ENCODE measurements at regions not wholly inside any gene's neighbourhood (a gene's known extent, or its start where the extent isn't known, plus 50 kb on each side); places are given as distances from the start of the nearest gene placed in this dataset.

DNA sequence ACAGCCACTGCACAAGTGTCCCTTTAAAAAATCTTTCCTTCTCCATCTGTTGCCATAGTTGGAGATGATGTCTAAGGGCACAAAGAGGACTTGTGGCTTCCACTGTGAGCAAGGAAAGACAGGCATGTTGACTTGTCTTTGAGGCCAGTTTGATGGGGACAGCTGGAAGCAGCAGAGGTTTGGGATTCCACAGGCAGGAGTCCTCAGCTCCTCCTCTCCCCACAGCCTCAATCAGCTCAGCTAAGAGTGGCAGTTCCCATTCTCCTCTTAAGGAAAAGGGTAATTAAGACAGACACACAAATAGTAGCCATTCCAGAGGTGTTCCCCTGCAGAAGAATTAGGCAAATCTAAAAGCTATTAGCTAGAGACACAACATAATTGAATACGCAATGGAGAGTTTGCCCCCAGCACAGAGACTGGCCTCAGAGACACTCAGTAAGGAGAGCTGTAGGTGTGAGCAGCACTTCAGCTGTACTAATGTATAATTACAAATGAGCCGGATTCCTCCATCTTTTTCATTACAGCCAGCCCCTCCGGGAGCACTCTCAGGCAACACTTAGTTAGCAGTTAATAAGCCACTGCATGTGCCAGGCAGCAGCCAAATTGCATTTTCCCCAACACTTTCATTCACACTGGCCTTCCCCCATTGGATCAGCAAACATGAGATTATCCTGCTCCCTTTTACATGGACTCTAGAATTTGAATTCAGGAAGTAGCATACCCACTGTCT lies 434.0 kb downstream of the FOXO1 start:
- FAIRE-seq = no peak

DNA sequence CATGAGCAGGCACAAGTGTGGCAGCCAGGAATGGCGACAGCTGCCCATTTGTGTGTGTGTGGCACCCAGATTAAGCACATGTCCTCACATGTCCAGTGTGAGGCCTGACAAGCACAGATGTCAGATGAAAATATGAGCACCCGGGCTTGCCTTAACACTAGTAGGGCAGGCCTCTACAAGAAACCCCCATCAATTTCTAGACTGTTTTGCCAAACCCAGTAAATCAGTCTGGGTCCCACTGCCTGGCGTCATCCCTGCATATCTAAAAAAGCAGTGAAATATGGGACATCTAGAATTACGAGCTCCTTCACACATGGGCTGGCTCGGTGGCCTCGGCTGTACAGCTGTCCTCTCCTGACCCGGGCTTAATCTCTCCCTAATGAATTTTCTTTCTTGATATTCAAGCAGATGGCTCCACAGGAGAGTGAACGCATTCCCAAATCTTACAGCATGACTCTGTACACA lies 432.7 kb downstream of the FOXO1 start:
- no peak for FAIRE-seq

DNA sequence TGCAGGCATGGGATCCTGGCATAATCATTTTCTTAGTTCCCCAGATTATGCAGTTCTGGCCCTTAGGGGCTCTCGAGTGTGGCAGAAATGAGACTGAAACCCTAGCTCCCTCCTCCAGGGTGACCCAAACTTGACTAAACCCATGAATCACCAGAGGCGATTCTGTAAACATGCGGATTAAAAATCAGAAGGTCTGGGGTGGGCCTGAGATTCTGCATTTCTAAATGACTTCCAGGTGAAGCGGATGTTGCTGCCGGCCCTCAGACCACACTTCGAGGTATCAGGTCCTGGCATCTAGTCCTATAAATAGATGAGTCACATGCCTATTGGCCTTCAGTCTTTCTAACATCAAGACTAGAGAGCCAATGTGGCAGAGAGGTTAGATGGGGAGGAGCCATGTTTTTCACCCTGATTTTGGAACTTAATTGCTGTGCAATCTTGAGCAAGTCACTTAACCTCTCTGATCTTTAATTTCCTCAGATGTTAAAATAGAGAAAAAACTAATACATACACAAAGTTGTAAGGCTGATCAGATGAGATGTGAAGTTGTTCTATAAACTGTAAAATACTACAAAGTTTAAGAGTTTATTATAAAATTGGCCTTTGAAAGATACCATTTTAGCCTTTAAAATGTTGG lies 431.2 kb downstream of the FOXO1 start:
- no peak for FAIRE-seq

DNA sequence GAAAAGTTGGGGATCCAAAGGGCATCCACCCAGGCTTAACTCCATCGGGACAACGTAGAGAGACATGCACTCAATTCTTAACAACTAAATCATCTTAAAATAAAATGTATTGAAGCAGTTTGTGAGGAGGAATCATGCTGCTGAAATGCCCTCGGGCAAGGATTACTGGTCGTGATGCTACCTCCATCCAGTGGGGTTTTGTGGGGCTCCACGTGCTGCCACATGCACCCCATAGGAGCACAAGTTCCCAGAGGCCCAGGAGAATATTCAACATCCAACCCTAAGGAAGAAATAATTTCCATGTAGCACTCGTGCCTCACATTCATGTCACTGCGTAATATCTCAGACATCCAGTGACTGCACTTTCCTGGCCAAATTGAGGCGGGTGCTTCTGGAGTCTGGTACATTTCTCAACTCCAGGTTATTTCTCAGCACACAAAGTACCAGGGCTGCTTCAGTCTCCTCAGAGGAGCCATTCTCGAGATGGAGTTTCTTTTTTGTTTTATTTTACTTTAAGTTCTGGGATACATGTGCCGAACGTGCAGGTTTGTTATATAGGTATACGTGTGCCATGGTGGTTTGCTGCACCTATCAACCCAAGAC lies 429.8 kb downstream of the FOXO1 start:
- no peak for FAIRE-seq

DNA sequence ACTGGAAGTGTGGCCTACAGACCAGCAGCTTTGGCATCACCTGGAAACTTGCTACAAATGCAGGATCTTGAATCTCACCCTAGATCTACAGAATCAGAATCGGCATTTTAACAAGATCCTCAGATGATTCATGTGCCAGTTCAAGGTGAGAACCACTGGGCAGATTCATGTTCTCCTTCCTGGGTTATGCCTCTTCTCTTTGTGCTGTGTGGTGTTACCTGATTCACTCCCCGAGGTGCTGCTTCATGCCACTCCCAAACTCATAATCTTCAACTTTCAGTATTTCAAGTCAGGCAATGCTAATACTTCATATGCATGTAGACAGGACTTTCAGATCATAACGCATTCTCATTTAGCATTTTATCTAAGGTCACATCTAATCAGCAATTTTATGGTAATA lies 427.7 kb downstream of the FOXO1 start:
- FAIRE-seq = no peak

DNA sequence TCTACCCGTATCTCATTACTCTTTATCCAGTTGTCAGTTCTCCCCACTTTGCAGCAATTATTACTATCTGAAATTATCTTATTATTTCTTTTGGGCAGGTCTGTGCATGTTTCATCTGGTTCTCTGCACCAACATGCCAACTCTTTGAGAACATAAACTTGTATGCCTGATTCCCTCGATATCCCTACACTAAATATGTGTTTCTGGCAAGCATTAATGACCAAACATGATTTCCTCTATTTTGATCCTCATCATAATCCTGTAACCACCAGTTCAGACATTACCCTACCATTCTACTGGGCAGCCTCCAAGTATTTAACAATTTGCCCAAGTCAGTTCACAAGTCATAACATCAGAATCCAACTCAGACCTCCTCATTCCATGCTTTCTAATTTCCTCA lies 426.1 kb downstream of the FOXO1 start:
- no peak for FAIRE-seq

DNA sequence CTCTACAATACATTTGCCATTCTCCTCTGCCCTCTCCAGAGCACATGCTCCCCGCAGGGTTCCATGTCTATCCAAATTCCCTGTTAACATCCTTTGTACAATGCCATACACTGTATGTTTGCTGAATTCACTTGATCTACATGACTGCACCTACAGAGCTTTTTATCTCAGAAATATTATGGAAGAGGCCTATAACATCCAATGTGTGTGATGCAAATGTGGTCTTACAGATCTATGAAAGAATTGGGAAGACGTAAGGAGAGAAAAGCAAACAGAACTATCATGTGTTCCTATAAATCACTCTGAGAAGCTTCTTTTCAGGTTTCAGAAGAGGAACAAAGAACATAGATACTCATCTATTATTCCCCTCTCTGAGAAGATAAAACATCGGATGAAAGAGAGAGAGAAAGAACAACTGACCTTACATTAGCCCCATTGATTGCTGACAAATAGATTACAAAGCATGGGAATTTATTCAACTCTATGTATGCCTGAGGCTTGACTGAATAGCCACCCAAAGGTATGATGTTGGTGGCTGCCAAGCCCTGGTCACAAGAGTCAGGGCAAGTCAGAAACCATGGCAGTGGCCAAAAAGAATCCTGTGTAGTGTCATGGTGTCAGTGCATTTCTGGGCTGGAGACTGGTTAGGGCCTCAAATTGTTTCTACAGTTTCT lies 425.2 kb downstream of the FOXO1 start:
- no peak for FAIRE-seq

DNA sequence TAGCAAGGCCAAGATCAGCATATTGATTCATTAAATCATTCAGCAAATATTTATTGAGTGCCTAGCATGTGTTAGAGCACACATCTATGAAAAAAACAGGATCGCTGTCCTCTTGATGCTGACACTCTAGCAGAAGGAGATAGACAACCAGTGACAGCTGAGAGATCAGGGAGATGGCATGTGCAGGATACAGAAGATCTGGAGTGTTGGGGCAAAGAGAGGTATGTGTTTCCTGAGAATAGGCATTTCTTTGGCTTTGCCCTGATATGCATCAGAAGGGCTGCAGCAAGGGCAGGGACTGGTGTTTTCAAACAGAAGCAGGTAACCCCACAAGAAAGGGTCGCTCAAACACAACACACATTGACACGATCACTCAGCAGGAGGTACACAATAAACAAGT lies 423.4 kb downstream of the FOXO1 start:
- no peak for FAIRE-seq

DNA sequence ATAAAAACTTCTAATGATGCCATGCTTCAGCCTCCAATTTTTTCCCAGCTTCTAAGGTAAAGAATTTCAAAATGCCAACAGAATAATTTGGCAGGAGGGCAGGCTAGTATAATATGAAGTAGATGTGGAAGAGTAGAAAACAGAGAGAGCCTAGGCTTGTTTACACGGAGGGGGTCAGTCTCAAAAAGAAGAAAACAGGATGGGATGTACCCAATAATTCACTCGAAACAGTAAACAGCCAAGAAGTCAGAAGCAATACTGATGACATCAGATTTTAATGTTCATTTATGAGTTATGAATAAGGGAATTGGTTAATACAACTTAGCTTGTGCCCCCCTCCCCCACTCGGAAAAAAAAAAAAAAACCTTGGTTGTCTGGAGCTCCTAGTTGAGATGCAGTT lies 422.5 kb downstream of the FOXO1 start:
- FAIRE-seq = no peak

DNA sequence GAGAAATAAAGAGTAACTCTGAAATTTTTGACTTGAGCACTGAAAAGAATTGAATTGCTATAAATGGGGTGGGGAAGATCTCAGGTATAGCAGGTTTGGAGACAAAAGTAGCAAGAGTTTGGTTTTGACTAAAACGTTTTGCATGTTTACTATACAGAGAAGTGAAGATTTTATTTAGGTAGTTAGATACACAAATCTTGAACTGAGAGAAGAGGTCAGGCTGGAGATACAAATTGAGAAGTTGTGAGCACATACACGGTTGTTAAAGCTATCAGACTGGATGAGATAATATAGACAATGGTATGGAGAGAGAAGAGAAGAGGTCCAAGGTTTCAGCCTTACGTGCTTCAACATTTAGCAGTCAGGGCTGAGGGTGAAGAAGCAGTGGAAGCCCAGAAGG lies 420.9 kb downstream of the FOXO1 start:
- FAIRE-seq = no peak

DNA sequence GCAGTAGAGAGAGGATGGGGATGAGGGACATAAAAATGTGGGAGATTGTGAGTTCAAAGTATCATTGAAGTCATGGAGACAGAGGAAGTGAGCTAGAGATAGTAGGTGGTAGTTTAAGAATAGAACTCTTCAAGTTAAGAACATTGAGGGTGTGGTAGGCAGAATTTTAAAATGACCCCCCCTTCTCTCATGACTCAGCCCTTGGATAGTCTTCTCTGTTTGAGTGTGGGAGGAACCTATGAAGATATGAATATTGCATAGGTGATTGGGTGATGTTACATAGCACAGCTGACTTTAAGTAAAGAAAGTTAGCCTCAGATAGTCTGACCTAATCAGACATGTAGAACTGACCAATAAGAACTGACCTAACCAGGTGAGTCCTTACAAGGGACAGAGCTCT lies 418.6 kb downstream of the FOXO1 start:
- no peak for FAIRE-seq

DNA sequence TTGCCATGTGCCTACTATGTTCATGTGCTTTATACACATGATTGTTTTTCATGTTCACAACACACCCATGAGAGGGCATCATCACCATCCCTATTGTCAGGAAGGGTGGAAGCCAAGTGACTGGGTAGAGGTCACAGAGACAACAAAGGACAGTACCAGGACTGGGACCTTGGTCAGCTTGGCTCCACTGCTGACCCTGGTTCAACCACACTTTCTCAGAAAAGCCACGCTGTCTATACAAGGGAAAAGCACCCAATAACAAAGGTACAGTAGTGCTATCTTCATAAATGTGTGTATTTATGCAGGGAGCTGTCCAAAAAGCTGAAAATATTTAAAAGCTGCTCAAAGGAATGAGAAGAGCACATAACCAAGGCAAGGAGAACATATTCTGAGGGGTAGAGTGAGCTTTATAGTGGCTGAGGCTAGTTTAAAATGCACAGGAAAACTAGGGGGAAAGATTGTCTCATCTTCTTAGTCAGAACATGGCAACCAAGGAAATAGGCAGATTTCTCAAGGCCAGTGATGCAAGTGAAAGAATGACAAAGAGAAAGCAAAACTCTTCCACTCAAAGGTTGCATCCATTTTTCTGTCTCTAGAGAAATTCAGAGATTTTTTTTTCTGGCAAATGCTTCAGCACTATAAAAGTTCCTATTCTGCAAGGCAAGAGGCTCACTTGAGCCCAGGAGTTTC lies 415.0 kb downstream of the FOXO1 start:
- FAIRE-seq = no peak

DNA sequence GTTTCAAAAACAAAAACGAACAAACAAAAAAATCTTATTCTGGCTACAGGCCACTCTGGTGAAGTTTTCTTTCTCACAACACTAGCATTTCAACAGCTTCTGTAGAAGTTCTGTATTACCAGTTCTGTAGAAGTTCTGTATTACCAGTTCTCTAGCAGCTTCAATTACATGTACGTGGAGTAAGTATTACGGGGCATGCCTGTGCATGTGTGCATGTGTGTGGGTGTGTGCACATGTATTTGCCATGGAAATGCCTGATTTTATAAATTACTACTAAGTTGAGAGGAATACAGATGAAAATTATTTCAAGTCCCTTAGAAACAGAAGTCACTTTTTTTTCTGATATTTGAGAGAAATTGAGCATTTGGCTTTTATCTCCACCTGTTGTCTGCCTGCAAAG lies 414.2 kb downstream of the FOXO1 start:
- no peak for FAIRE-seq

DNA sequence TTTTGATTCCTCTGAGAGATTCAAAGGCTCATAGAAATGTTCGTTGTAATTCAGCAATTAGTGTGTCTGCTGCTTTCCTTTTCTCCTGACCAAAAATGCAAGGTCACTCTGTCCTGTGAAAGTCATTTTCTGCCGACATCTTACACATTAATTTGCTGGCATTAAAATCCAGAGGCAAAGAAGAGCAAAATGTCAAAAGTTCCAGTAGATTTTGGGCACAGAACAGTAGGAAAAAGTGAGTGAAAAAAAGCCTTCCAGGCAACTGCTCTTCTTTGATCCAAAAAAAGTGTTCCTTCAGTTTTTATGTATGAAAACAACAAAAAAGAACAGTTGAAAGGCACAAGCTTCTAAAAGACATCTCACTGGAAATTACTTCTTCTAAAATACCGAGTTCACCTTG lies 413.8 kb downstream of the FOXO1 start:
- no peak for FAIRE-seq

DNA sequence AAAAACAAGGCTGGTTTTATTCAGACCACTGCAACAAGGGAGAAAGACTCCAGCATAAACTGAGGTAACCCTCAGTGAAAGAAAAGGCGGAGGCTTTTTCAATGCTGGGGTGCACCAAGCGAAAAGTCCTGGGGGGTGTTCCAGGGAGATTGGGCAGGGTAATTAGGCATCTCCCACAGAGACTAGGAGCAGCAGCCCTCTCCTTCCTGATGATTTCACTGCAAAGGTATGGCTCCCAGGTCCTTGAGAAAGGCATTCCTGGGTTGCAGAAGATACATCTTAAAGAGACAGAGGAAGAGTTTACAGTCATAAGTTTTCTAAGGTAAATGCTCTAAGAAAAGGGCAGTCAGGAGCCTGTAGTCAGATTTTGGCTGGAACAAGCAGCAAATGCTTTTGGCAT lies 412.0 kb downstream of the FOXO1 start:
- no peak for FAIRE-seq

DNA sequence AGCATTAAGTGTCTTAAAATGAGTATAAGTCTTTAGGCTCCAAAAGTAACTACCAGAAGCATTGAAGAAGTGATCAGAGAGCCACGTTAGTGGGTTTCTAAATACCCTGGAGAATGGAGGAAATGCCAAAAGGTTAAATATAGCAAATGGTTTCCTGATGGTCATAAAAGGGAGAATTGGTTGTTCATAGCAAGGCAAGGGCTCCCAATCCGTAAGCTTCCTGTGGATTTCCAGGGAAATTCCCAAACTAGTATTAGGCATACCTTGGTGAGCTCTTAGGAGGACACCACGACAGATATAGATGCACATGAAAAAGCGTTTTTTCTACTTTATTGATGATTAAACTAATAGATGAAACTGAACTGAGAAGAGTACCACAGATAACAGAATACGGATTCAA lies 410.9 kb downstream of the FOXO1 start:
- no peak for FAIRE-seq

DNA sequence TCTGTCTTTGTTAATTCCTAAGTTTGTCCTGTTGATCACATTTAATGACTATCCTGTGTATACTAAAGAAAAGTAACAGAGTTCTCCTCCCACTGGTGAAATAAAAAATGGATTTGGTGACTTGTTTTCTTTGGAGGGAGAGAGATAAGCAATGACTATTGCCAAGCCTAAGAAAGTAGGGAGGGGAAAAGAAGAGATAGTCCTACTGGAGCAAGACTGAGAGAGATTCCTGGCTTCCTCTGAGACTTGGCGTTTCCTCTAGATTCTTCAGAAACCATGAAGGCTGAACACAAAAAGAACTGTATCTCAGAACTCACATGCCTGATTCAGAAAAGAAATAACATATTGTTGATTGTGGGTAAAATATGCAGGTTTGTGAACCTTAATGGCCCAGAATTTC lies 406.5 kb downstream of the FOXO1 start:
- no peak for FAIRE-seq

DNA sequence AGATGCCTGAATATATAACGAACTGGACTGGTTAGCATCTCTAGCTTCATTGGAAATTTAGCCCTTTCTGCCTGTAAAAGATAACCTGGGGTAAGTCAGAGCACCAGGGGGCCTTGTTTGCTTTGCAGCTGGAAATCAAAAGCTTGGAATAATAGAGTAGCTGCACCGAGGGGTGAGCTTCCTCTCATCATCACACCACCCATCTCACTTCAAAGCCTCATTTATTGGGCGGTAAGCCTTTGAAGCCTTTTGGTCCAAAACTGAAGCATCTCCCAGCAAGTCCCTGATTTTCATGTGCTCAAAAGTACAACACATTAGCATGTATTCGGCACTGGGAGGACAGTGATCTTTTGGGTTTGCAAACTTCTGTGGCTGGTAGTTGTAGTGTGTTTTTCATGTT lies 405.1 kb downstream of the FOXO1 start:
- no peak for FAIRE-seq

DNA sequence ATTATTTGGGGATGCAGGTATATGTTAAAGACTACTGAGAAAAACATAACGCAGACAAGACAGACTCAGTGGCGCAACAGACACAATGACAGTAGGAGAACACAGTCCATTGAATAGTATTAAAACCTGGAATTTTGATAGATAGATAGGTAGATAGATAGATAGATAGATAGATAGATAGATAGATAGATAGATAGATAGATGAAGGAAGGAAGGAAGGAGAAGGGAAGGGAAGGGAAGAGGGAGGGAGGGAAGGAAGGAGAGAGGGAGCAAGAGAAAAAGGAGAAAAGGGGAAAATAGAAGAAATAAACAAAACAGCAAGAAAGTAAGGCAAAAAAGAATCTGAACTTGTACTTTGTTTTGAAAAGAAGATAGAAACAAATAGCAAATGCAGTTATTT lies 404.5 kb downstream of the FOXO1 start:
- no peak for FAIRE-seq

DNA sequence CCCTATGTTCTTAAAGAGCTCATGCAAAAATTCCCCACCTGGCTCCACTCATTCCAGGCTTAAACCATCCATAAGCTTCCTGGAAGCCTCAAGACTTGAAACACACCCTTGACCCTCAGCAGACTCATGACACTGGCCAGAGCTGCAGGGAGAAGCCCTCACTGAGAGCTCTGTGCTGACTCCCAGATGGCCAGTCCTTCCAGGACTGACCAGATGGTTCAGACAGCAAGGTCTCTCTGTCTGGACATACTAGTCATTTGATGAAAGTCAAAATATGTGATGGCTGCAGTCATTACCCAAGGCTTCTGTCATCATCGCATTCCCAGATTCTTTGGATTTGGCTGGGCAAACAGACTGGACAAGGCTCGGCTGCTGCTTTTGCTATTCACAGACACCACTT lies 397.4 kb downstream of the FOXO1 start:
- FAIRE-seq = no peak

DNA sequence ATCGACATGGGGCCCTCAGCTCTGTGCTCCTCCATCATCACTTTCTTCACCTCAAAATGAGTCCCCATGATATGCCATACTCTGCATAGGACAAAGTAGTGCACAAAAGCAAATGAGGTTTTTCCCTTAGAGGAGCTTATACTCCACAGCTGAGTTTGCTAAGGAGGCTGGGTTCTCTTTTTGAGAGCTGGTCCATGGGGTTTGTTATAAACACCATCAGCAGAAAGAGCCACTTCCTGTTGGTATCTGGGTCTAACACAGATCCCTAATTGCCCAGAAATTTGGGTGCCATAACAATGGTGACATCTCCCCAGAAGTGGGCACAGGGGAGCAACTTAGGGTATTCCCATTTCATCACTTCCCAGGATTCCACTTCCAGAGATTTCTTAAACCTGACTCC lies 395.7 kb downstream of the FOXO1 start:
- no peak for FAIRE-seq

DNA sequence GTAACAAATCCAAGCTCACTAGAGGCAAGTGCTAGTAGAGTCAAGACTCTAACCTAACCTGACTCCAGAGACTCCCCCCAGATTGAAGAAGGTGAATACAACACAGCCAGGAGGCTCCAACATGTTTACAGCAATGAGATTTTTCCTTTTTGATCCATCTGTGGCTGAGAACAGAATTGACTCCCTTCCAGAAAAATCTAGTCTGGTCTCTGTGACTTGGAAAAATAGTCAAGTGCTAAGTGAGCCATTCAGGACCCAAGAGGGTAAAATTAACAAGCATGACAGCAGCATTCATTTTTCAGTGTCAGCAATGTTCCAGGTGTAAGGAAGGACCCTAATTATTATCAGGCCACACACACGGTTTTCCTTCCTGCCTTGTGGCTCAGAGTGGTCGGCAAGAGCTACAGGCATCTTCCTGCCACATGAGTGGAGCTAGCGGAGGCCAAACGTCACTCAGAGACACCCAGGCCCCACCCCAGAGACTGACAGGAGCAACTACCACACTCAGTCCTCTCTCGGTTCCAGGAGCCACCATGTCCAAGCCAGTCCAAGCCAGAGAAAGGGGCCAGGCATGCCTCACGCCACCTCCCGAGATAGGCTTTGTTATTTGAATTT lies 395.1 kb downstream of the FOXO1 start:
- no peak for FAIRE-seq
